Epithelial cell of esophagus (primary cell): ENCODE measurements at regions not wholly inside any gene's neighbourhood (a gene's known extent, or its start where the extent isn't known, plus 50 kb on each side); places are given as distances from the start of the nearest gene placed in this dataset.
"Not testable (repeated sequence)": the region's sequence is repeated elsewhere in the genome, so short reads cannot be mapped to it uniquely, and the experiment has no call there.

ENCODE experiments used
- DNase-seq: peaks from one replicate; pipeline ENCODE4 v3.0.0; 2010; ENCODE audit warnings: low read depth
- H3K4me3 ChIP-seq: 2 replicates; pipeline ENCODE4 v1.5.1; 2011; ENCODE audit warnings: mild to moderate bottlenecking, low read length, control low read depth
- CTCF ChIP-seq: IDR thresholded peaks from 2 replicates; pipeline ENCODE4 v1.5.1; 2011; ENCODE audit warnings: low read depth, mild to moderate bottlenecking, low read length, control low read depth, inconsistent platforms; ENCODE audit not compliant: insufficient read depth; ENCODE audit errors: missing control alignments

- H3K4me3 ChIP-seq, result no peak overlapping the region
- DNase-seq, result no peak
- no peak for TF ChIP-seq CTCF
These were observed 795.4 kb downstream of the IGSF11 start for GRCh38 chr3:118239253-118239652.

- no peak for DNase-seq
- no peak overlapping the region for H3K4me3 ChIP-seq
- no peak for TF ChIP-seq CTCF
These were observed 789.9 kb downstream of the IGSF11 start for GRCh38 chr3:118244761-118245160.

- no peak for TF ChIP-seq CTCF
- no peak for DNase-seq
- no peak overlapping the region for H3K4me3 ChIP-seq
These were observed 789.3 kb downstream of the IGSF11 start for GRCh38 chr3:118245312-118245711.

- not testable (repeated sequence) for H3K4me3 ChIP-seq, DNase-seq
These were observed 775.8 kb downstream of the IGSF11 start for GRCh38 chr3:118258850-118259249.

- no peak overlapping the region for H3K4me3 ChIP-seq
- no peak for TF ChIP-seq CTCF
- DNase-seq, result peak; percentile 90
These were observed 771.7 kb downstream of the IGSF11 start for GRCh38 chr3:118262800-118263402.

- peak; percentile 81 for DNase-seq
- H3K4me3 ChIP-seq, result no peak overlapping the region
- no peak for TF ChIP-seq CTCF
These were observed 767.1 kb downstream of the IGSF11 start for GRCh38 chr3:118267588-118267987.

GRCh38 chr3:118269537-118270125 lies 765.0 kb downstream of the IGSF11 start:
- no peak overlapping the region for H3K4me3 ChIP-seq
- no peak for TF ChIP-seq CTCF
- no peak for DNase-seq

GRCh38 chr3:118272991-118273390 lies 761.7 kb downstream of the IGSF11 start:
- no peak for DNase-seq
- H3K4me3 ChIP-seq, result no peak overlapping the region
- TF ChIP-seq CTCF, result no peak
